ENCODE measurements at regions not wholly inside any gene's neighbourhood (a gene's known extent, or its start where the extent isn't known, plus 50 kb on each side); places are given as distances from the start of the nearest gene placed in this dataset.
"Not testable (repeated sequence)": the region's sequence is repeated elsewhere in the genome, so short reads cannot be mapped to it uniquely, and the experiment has no call there.

DNA sequence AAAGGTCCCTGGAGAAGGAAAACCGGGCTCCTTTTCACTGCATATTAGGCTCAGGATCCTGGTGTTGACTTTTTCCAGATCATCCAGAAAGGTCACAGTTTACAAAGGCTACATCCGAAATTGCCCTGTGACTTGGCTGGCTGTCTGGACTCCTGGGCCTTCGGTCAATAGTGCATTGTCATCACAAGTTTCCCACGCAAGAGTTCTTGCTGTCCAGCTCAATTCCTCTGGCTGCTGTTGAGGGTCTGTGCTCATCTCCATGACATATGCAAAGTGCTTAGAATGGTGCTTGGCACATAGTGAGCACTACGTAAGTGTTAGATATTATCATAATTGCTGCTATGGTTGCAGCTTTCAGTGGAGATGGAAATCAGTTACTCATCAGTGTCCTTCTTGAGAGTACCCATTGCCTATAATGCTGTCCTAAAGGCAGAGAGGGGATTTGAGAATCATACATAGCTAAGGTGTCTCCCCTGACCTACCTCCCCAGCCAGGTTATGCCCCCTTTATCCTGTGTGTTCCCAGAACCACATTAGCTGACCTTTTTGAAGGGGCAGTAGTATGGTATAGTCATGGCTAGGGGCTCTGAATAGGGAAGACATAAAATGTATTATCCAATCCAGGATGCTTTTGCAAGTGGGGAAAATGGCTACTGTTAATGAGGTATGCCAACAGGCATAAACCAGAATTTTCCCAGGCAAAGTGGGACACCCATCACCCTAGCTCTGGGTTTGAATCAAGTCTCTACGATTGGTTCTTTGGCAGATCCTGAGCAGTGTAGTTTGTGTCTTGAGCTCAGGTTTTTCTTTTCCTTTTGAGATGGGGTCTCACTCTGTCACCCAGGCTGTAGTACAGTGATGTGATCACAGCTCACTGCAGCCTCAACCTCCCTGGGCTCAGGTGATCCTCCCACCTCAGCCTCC, 132.0 kb upstream of the CCND2 start (continued):
- no peak for TF ChIP-seq ZNF138 (tag by site-specific recombination; IDR thresholded peaks at IDR 0.05; ENCODE audit: borderline replicate concordance)

DNA sequence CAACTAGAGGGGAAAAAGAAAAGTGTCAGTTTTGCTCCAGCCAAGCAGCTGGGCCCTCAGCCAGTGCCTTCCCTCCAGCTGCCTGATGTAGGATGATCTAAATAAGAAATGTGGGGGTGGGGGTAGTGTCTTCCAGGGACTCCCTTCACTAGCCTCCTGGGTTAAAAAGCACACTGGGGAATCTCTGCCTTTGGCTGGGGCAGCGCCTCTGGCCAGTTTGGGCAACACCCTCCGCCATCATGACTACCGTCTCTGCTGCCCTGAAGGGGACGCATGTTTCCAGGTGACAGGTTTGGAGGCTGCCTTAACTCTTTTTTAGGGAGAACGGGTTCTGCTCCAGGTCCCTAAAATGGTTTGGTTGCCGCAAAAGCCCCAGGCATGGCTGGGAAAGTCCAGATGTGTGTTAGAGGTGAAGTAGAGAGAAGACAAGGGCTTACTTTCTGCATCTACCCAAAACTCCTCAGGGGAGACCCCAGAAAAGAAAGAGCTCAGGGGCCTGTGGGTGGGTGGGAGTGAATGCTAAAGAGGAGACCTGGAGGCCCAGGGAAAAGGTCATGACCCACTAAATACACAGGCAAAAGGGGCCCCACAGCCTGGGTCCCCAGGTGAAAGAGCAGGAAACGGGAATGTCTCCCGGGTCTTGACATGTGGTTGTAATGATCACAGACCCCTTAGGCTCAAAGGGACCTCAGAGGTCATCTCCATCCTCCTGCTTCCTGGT, 132.8 kb upstream of the CCND2 start:
- Histone ChIP-seq H3K27ac (ENCODE audit: extremely low read depth, low read depth, low read length) (no peak overlapping the region), H3K4me1 (ENCODE audit: control insufficient read depth, insufficient read depth, low read length) (no peaks in the 10 kb centered on the region), H3K4me3 (ENCODE audit: low read depth, low read length) (no peak overlapping the region), H3K9me3 (ENCODE audit: control insufficient read depth, insufficient read depth, low read depth, low read length) (no peaks in the 10 kb centered on the region), H3K36me3 (ENCODE audit: control insufficient read depth in 2 of 2, insufficient read depth in 1 of 2, low read length in 2 of 2) (no peaks in the 10 kb centered on the region)
- TF ChIP-seq KLF1 (tag by site-specific recombination; IDR thresholded peaks at IDR 0.05) (no peak), ZNF202 (tag by site-specific recombination; IDR thresholded peaks at IDR 0.05; ENCODE audit: borderline replicate concordance) (no peak), SP3 (tag by site-specific recombination; IDR thresholded peaks at IDR 0.05) (no peak), OVOL3 (tag by site-specific recombination; IDR thresholded peaks at IDR 0.05) (no peak), ZBTB20 (tag by site-specific recombination; IDR thresholded peaks at IDR 0.05) (no peak), GLIS2 (tag by site-specific recombination; IDR thresholded peaks at IDR 0.05) (no peak), ZNF555 (tag by site-specific recombination; conservative IDR thresholded peaks at IDR 0.05) (no peak)
- TF ChIP-seq, protein P1, sequence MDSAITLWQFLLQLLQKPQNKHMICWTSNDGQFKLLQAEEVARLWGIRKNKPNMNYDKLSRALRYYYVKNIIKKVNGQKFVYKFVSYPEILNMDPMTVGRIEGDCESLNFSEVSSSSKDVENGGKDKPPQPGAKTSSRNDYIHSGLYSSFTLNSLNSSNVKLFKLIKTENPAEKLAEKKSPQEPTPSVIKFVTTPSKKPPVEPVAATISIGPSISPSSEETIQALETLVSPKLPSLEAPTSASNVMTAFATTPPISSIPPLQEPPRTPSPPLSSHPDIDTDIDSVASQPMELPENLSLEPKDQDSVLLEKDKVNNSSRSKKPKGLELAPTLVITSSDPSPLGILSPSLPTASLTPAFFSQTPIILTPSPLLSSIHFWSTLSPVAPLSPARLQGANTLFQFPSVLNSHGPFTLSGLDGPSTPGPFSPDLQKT (IDR thresholded peaks at IDR 0.05; ENCODE audit: borderline replicate concordance, low read depth, low read length) = no peak
- TF ChIP-seq, protein P2, sequence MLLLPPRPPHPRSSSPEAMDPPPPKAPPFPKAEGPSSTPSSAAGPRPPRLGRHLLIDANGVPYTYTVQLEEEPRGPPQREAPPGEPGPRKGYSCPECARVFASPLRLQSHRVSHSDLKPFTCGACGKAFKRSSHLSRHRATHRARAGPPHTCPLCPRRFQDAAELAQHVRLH (tag by site-specific recombination; IDR thresholded peaks at IDR 0.05) = no peak
- ChIA-PET POLR2A (no interaction called here), CTCF (interaction anchor here (0.7 kb wide), 1 partner anchor 11 kb away, joined by 5 read pairs; no protein-coding TSS in a partner anchor)

DNA sequence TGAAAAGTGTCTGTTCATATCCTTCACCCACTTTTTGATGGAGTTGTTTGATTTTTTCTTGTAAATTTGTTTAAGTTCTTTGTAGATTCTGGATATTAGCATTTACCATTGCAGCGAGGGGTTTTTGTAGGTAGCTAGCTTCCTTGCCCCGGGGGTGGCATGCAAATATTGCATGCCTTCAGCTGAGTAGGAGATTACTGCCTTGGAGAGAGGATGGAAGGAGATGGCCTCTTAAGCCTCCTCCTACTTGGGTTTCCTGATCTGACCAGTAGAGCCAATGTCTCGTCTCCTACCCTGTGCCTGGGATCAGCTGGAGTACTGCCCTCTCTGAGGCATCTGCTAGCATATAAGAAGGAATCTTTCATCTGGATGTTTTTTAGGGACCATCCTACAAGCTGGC, 134.4 kb upstream of the CCND2 start:
- Histone ChIP-seq H3K27ac (ENCODE audit: extremely low read depth, low read depth, low read length) (no peak overlapping the region), H3K4me1 (ENCODE audit: control insufficient read depth, insufficient read depth, low read length) (no peaks in the 10 kb centered on the region), H3K9me3 (ENCODE audit: control insufficient read depth, insufficient read depth, low read depth, low read length) (no peaks in the 10 kb centered on the region), H3K4me3 (ENCODE audit: low read depth, low read length) (no peak overlapping the region), H3K36me3 (ENCODE audit: control insufficient read depth in 2 of 2, insufficient read depth in 1 of 2, low read length in 2 of 2) (no peaks in the 10 kb centered on the region)
- ChIA-PET CTCF (interaction anchor here (1.0 to 1.1 kb wide), 2 partner anchors 21 to 138 kb away, joined by 3 read pairs; no protein-coding TSS in a partner anchor), POLR2A (no interaction called here)
- TF ChIP-seq ZEB2 (tag by site-specific recombination; IDR thresholded peaks at IDR 0.05) = no peak
- TF ChIP-seq, protein P3, sequence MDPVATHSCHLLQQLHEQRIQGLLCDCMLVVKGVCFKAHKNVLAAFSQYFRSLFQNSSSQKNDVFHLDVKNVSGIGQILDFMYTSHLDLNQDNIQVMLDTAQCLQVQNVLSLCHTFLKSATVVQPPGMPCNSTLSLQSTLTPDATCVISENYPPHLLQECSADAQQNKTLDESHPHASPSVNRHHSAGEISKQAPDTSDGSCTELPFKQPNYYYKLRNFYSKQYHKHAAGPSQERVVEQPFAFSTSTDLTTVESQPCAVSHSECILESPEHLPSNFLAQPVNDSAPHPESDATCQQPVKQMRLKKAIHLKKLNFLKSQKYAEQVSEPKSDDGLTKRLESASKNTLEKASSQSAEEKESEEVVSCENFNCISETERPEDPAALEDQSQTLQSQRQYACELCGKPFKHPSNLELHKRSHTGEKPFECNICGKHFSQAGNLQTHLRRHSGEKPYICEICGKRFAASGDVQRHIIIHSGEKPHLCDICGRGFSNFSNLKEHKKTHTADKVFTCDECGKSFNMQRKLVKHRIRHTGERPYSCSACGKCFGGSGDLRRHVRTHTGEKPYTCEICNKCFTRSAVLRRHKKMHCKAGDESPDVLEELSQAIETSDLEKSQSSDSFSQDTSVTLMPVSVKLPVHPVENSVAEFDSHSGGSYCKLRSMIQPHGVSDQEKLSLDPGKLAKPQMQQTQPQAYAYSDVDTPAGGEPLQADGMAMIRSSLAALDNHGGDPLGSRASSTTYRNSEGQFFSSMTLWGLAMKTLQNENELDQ (tag by site-specific recombination; IDR thresholded peaks at IDR 0.05; ENCODE audit: low read depth) = no peak

DNA sequence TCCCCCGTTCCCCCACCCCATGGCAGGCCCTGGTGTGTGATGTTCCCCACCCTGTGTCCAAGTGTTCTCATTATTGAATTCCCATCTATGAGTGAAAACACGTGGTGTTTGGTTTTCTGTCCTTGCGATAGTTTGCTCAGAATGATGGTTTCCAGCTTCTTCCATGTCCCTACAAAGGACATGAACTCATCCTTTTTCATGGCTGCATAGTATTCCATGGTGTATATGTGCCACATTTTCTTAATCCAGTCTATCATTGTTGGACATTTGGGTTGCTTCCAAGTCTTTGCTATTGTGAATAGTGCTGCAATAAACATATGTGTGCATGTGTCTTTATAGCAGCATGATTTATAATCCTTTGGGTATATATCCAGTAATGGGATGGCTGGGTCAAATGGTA, 135.0 kb upstream of the CCND2 start:
- H3K9me3 ChIP-seq (ENCODE audit: control insufficient read depth, insufficient read depth, low read depth, low read length); H3K4me3 ChIP-seq (ENCODE audit: low read depth, low read length); H3K4me1 ChIP-seq (ENCODE audit: control insufficient read depth, insufficient read depth, low read length); H3K27ac ChIP-seq (ENCODE audit: extremely low read depth, low read depth, low read length); POLR2A ChIA-PET; H3K36me3 ChIP-seq (ENCODE audit: control insufficient read depth in 2 of 2, insufficient read depth in 1 of 2, low read length in 2 of 2): not testable (repeated sequence)
- CTCF ChIA-PET = interaction anchor here (0.6 to 1.1 kb wide), 2 partner anchors 138 to 278 kb away, joined by 3 read pairs; no protein-coding TSS in a partner anchor
- peak; percentile 98 for TF ChIP-seq ZNF146 (tag by site-specific recombination; IDR thresholded peaks at IDR 0.05)
- TF ChIP-seq, protein P4, sequence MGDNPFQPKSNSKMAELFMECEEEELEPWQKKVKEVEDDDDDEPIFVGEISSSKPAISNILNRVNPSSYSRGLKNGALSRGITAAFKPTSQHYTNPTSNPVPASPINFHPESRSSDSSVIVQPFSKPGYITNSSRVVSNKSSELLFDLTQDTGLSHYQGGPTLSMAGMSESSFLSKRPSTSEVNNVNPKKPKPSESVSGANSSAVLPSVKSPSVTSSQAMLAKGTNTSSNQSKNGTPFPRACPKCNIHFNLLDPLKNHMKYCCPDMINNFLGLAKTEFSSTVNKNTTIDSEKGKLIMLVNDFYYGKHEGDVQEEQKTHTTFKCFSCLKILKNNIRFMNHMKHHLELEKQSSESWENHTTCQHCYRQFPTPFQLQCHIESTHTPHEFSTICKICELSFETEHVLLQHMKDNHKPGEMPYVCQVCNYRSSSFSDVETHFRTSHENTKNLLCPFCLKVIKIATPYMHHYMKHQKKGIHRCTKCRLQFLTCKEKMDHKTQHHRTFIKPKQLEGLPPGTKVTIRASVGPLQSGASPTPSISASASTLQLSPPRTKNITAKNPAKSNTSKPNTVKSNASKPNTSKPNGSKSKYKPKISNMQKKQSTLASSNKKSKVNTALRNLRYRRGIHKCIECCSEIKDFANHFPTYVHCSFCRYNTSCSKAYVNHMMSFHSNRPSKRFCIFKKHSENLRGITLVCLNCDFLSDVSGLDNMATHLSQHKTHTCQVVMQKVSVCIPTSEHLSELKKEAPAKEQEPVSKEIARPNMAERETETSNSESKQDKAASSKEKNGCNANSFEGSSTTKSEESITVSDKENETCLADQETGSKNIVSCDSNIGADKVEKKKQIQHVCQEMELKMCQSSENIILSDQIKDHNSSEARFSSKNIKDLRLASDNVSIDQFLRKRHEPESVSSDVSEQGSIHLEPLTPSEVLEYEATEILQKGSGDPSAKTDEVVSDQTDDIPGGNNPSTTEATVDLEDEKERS (tag by site-specific recombination; IDR thresholded peaks at IDR 0.05) = peak; percentile 96
- TF ChIP-seq, protein P2 (tag by site-specific recombination; IDR thresholded peaks at IDR 0.05) = 0 out of 2 replicates have a peak, but pooled peaks have one; percentile 34
